Liver (tissue), 8 donors: ENCODE measurements at regions not wholly inside any gene's neighbourhood (a gene's known extent, or its start where the extent isn't known, plus 50 kb on each side); places are given as distances from the start of the nearest gene placed in this dataset.

Experiments
- DNase-seq: peaks from one replicate; pipeline ENCODE4 v3.0.0-alpha.2; 2017; ENCODE audit warnings: low spot score
- H3K27ac ChIP-seq, 2 donors: one replicate each; pipeline ENCODE4 v1.7.0; 2013; ENCODE audit warnings: inconsistent platforms in 2 of 2, low read length in 2 of 2, control low read depth in 1 of 2, low read depth in 1 of 2, mild to moderate bottlenecking in 1 of 2
- H3K27me3 ChIP-seq, 4 donors: one replicate each; pipeline versions ENCODE4 v1.6.1 to v1.7.0; 2013; ENCODE audit warnings: low read length in 3 of 4, inconsistent platforms in 1 of 4, mild to moderate bottlenecking in 1 of 4, moderate library complexity in 1 of 4; ENCODE audit not compliant: control insufficient read depth in 4 of 4, insufficient read depth in 4 of 4
- H3K36me3 ChIP-seq, 4 donors: one replicate each; pipeline versions ENCODE4 v1.6.1 to v1.7.0; 2013; ENCODE audit warnings: low read length in 3 of 4, mild to moderate bottlenecking in 3 of 4, low read depth in 1 of 4, moderate library complexity in 1 of 4; ENCODE audit not compliant: control insufficient read depth in 4 of 4, insufficient read depth in 3 of 4
- H3K4me1 ChIP-seq, 4 donors: one replicate each; pipeline versions ENCODE4 v1.6.1 to v1.7.0; 2013; ENCODE audit warnings: low read length in 3 of 4, mild to moderate bottlenecking in 3 of 4, moderate library complexity in 1 of 4; ENCODE audit not compliant: control insufficient read depth in 4 of 4, insufficient read depth in 4 of 4
- H3K4me3 ChIP-seq, 3 donors: one replicate each; pipeline versions ENCODE4 v1.6.1 to v1.7.0; 2013; ENCODE audit warnings: low read length in 3 of 3, control low read depth in 1 of 3, low read depth in 1 of 3, mild to moderate bottlenecking in 1 of 3
- H3K9ac ChIP-seq, 2 donors: one replicate each; pipeline ENCODE4 v1.7.0; 2013; ENCODE audit warnings: low read length in 2 of 2, mild to moderate bottlenecking in 2 of 2, moderate library complexity in 2 of 2, control low read depth in 1 of 2, low read depth in 1 of 2
- H3K9me3 ChIP-seq, 4 donors: one replicate each; pipeline versions ENCODE4 v1.6.1 to v1.7.0; 2013; ENCODE audit warnings: low read length in 3 of 4; ENCODE audit not compliant: control insufficient read depth in 4 of 4
- ATF3 ChIP-seq: IDR thresholded peaks from 2 replicates; pipeline ENCODE4 v1.6.1; 2016; ENCODE audit warnings: antibody characterized with exemption
- EGR1 ChIP-seq, 2 donors: IDR thresholded peaks; 2 replicates each; pipeline ENCODE4 v1.6.1; 2016 to 2018; ENCODE audit warnings: antibody characterized with exemption in 2 of 2, low read depth in 2 of 2
- FOXA1 ChIP-seq: IDR thresholded peaks from 2 replicates; pipeline ENCODE4 v1.6.1; 2016; ENCODE audit warnings: antibody characterized with exemption
- FOXA2 ChIP-seq: IDR thresholded peaks from 2 replicates; pipeline ENCODE4 v1.6.1; 2016; ENCODE audit warnings: antibody characterized with exemption
- GABPA ChIP-seq, 2 donors: IDR thresholded peaks in 1 of 2; conservative IDR thresholded peaks in 1 of 2; 2 replicates each; pipeline ENCODE4 v1.6.1; 2016; ENCODE audit warnings: antibody characterized with exemption in 2 of 2, mild to moderate bottlenecking in 1 of 2, moderate library complexity in 1 of 2
- HNF4A ChIP-seq, 2 donors: conservative IDR thresholded peaks; 2 replicates each; pipeline ENCODE4 v1.6.1; 2016; ENCODE audit warnings: antibody characterized with exemption in 2 of 2, mild to moderate bottlenecking in 2 of 2
- HNF4G ChIP-seq: IDR thresholded peaks from 2 replicates; pipeline ENCODE4 v1.6.1; 2016; ENCODE audit warnings: antibody characterized with exemption
- JUND ChIP-seq, 2 donors: IDR thresholded peaks; 2 replicates each; pipeline ENCODE4 v1.6.1; 2016; ENCODE audit warnings: antibody characterized with exemption in 2 of 2
- MAX ChIP-seq: IDR thresholded peaks from 2 replicates; pipeline ENCODE4 v1.6.1; 2016; ENCODE audit warnings: antibody characterized with exemption
- NR2F2 ChIP-seq: IDR thresholded peaks from 2 replicates; pipeline ENCODE4 v1.6.1; 2016; ENCODE audit warnings: antibody characterized with exemption
- RAD21 ChIP-seq, 2 donors: IDR thresholded peaks; 2 replicates each; pipeline ENCODE4 v1.6.1; 2016; ENCODE audit warnings: antibody characterized with exemption in 2 of 2, mild to moderate bottlenecking in 2 of 2
- REST ChIP-seq: IDR thresholded peaks from 2 replicates; pipeline ENCODE4 v1.6.1; 2016; ENCODE audit warnings: antibody characterized with exemption, mild to moderate bottlenecking
- RXRA ChIP-seq, 2 donors: IDR thresholded peaks; 2 replicates each; pipeline ENCODE4 v1.6.1; 2017 to 2018; ENCODE audit warnings: antibody characterized with exemption in 2 of 2, mild to moderate bottlenecking in 1 of 2
- SP1 ChIP-seq: IDR thresholded peaks from 2 replicates; pipeline ENCODE4 v1.6.1; 2018; ENCODE audit warnings: antibody characterized with exemption, mild to moderate bottlenecking
- TAF1 ChIP-seq: conservative IDR thresholded peaks from 2 replicates; pipeline ENCODE4 v1.6.1; 2016; ENCODE audit warnings: antibody characterized with exemption, mild to moderate bottlenecking
- YY1 ChIP-seq: IDR thresholded peaks from 2 replicates; pipeline ENCODE4 v1.6.1; 2016; ENCODE audit warnings: antibody characterized with exemption, mild to moderate bottlenecking
- WGBS: extraction: QIAGEN DNeasy Blood & Tissue Kit; methylation state at CpG from one replicate; pipeline ENCODE4 v1.1.7; 2013; 5-methylcytosine and 5-hydroxymethylcytosine counted together
- TF ChIP-seq, protein P1 (sequence below): IDR thresholded peaks from 2 replicates; pipeline ENCODE4 v1.6.1; 2016; ENCODE audit warnings: antibody characterized with exemption
- TF ChIP-seq, protein P2 (sequence below): fragments of 150-350 bp; IDR thresholded peaks from 2 replicates; pipeline ENCODE4 v1.5.1; 2017; ENCODE audit warnings: improper control_type of control experiment, low read depth, low read length; ENCODE audit not compliant: missing input control
- donor health status: healthy.
- donor health status: healthy.
- donor health status: healthy.
- donor health status: healthy.
- donor health status: healthy.

- Histone ChIP-seq H3K4me3 (no peak overlapping the region), H3K27me3 (no peaks in the 10 kb centered on the region), H3K4me1 (peaks cover 1 to 19% (median 11%) of the 10 kb centered on the region in 4 donors), H3K9me3 (no peaks in the 10 kb centered on the region), H3K27ac (peak overlapping the region; percentile 30 to 74), H3K9ac (no peak overlapping the region), H3K36me3 (no peaks in the 10 kb centered on the region)
- TF ChIP-seq SP1 (peak; percentile 7), HNF4G (no peak)
- no peak for DNase-seq
- WGBS, result 50% methylated on average over 5 of the region's 5 CpGs
These were observed 63.0 kb upstream of the LNX1 start for GRCh38 chr4:53654300-53654758.

- DNase-seq, result no peak
- H3K4me3 ChIP-seq, result no peak overlapping the region
- 40% methylated on average over 6 of the region's 6 CpGs for WGBS
These were observed 62.3 kb upstream of the LNX1 start for GRCh38 chr4:53653484-53654053.

More at GRCh38 chr4:53653484-53654053, 62.3 kb upstream of the LNX1 start:
- no peak overlapping the region for H3K9ac ChIP-seq
- TF ChIP-seq YY1 (peak; percentile 83), FOXA1 (no peak), NR2F2 (peak; percentile 50), HNF4A (conservative IDR thresholded peaks at IDR 0.05) (peak; percentile 78), EGR1 (IDR thresholded peaks at IDR 0.05; ENCODE audit: low read depth in 2 of 2) (peak in 1 of 2 donors; percentile 55), FOXA2 (peak; percentile 28), TAF1 (no peak), ATF3 (no peak), SP1 (peak; percentile 83), GABPA (IDR thresholded peaks at IDR 0.05 in 1 of 2, conservative IDR thresholded peaks at IDR 0.05 in 1 of 2) (no peak), MAX (peak; percentile 81), JUND (IDR thresholded peaks at IDR 0.05) (peak in 1 of 2 donors; percentile 38), HNF4G (peak; percentile 59), RXRA (IDR thresholded peaks at IDR 0.05) (peak; percentile 75 to 84), RAD21 (IDR thresholded peaks at IDR 0.05) (peak; percentile 66 to 68), REST (peak; percentile 44)
- TF ChIP-seq, protein P1, sequence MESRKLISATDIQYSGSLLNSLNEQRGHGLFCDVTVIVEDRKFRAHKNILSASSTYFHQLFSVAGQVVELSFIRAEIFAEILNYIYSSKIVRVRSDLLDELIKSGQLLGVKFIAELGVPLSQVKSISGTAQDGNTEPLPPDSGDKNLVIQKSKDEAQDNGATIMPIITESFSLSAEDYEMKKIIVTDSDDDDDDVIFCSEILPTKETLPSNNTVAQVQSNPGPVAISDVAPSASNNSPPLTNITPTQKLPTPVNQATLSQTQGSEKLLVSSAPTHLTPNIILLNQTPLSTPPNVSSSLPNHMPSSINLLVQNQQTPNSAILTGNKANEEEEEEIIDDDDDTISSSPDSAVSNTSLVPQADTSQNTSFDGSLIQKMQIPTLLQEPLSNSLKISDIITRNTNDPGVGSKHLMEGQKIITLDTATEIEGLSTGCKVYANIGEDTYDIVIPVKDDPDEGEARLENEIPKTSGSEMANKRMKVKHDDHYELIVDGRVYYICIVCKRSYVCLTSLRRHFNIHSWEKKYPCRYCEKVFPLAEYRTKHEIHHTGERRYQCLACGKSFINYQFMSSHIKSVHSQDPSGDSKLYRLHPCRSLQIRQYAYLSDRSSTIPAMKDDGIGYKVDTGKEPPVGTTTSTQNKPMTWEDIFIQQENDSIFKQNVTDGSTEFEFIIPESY, result peak; percentile 60
- TF ChIP-seq, protein P2, sequence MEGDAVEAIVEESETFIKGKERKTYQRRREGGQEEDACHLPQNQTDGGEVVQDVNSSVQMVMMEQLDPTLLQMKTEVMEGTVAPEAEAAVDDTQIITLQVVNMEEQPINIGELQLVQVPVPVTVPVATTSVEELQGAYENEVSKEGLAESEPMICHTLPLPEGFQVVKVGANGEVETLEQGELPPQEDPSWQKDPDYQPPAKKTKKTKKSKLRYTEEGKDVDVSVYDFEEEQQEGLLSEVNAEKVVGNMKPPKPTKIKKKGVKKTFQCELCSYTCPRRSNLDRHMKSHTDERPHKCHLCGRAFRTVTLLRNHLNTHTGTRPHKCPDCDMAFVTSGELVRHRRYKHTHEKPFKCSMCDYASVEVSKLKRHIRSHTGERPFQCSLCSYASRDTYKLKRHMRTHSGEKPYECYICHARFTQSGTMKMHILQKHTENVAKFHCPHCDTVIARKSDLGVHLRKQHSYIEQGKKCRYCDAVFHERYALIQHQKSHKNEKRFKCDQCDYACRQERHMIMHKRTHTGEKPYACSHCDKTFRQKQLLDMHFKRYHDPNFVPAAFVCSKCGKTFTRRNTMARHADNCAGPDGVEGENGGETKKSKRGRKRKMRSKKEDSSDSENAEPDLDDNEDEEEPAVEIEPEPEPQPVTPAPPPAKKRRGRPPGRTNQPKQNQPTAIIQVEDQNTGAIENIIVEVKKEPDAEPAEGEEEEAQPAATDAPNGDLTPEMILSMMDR, result peak; percentile 33
- no peaks in the 10 kb centered on the region for H3K36me3 ChIP-seq
- H3K27ac ChIP-seq, result peak overlapping the region; percentile 30 to 74
- peaks cover 1 to 19% (median 11%) of the 10 kb centered on the region in 4 donors for H3K4me1 ChIP-seq
- H3K9me3 ChIP-seq, result no peaks in the 10 kb centered on the region
- no peaks in the 10 kb centered on the region for H3K27me3 ChIP-seq
